ENCODE measurements at regions not wholly inside any gene's neighbourhood (a gene's known extent, or its start where the extent isn't known, plus 50 kb on each side); places are given as distances from the start of the nearest gene placed in this dataset.

DNA sequence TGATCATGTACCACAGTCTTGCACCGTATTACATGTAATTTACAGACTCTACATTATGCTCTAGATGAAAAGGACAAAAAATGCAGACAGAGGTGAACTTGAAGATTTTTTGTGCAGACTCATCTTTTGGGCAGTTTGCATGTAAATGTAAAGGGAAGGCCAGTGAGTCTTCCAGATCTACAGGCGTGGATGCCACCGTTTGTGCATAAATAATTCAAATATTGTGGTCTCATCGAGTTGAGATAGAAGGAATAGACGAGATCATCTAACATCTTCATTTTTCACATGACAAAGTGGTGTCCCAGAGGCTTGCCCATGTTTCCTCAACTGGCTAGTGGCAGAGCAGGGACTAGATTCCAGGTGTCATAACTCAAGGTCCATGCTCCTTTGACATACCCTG, 125.2 kb downstream of the ALX1 start:
- TF ChIP-seq FOSL2 (IDR thresholded peaks at IDR 0.05) (no peak), FOSL2 (CRISPR knock-in tag; IDR thresholded peaks at IDR 0.05) (no peak), RNF2 (IDR thresholded peaks at IDR 0.05; ENCODE audit: borderline replicate concordance, low read depth) (no peak), KDM1A (IDR thresholded peaks at IDR 0.05; ENCODE audit: low read depth) (no peak), RAD21 (conservative IDR thresholded peaks at IDR 0.05 in 1 of 2, IDR thresholded peaks at IDR 0.05 in 1 of 2) (no peak), EP300 (IDR thresholded peaks at IDR 0.05) (no peak), HOXA7 (CRISPR knock-in tag; IDR thresholded peaks at IDR 0.05) (no peak), CEBPB (IDR thresholded peaks at IDR 0.05) (no peak), BHLHE40 (IDR thresholded peaks at IDR 0.05; ENCODE audit: low read depth, low read length) (no peak), NPAS2 (CRISPR knock-in tag; IDR thresholded peaks at IDR 0.05; ENCODE audit: borderline replicate concordance) (no peak), SMC3 (IDR thresholded peaks at IDR 0.05) (no peak), JUN (IDR thresholded peaks at IDR 0.05) (no peak), POLR2AphosphoS2 (conservative IDR thresholded peaks at IDR 0.05; ENCODE audit: low read length) (no peak)
- TF ChIP-seq, protein P1, sequence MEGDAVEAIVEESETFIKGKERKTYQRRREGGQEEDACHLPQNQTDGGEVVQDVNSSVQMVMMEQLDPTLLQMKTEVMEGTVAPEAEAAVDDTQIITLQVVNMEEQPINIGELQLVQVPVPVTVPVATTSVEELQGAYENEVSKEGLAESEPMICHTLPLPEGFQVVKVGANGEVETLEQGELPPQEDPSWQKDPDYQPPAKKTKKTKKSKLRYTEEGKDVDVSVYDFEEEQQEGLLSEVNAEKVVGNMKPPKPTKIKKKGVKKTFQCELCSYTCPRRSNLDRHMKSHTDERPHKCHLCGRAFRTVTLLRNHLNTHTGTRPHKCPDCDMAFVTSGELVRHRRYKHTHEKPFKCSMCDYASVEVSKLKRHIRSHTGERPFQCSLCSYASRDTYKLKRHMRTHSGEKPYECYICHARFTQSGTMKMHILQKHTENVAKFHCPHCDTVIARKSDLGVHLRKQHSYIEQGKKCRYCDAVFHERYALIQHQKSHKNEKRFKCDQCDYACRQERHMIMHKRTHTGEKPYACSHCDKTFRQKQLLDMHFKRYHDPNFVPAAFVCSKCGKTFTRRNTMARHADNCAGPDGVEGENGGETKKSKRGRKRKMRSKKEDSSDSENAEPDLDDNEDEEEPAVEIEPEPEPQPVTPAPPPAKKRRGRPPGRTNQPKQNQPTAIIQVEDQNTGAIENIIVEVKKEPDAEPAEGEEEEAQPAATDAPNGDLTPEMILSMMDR (IDR thresholded peaks at IDR 0.05) = no peak
